Fibroblast of lung (primary cell): ENCODE measurements at regions not wholly inside any gene's neighbourhood (a gene's known extent, or its start where the extent isn't known, plus 50 kb on each side); places are given as distances from the start of the nearest gene placed in this dataset.

ENCODE experiments used
- EZH2 ChIP-seq: IDR thresholded peaks from 2 replicates; pipeline ENCODE4 v1.5.1; 2012; ENCODE audit warnings: low read length, control low read depth, mild to moderate bottlenecking; ENCODE audit errors: missing control alignments
- TF ChIP-seq, protein P1 (sequence below), 2 donors: IDR thresholded peaks in 1 of 2; conservative IDR thresholded peaks in 1 of 2; 1 replicate in 1 of 2; 2 replicates in 1 of 2; pipeline ENCODE4 v1.5.1; 2011 to 2012; ENCODE audit warnings: low read length in 2 of 2, control low read depth in 1 of 2, inconsistent platforms in 1 of 2, low read depth in 1 of 2, mild to moderate bottlenecking in 1 of 2

DNA sequence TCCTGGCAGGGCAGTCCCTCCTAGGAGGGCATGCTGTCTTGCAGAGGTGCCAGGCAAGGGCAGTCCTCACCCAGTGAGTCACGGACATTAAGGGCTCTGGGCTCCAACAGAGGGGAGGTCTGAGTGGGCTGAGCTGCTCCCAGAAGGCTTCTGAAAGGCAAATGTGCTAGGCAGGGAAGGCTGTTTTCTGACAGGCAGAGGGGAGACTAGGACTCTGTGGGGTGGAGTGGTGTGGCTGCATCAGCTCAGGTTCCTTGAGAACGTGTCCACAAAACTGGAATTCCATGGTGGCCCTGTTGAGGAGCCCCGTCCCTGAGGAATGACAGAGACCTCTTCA lies 283.5 kb downstream of the MYCN start:
- TF ChIP-seq, protein P1, sequence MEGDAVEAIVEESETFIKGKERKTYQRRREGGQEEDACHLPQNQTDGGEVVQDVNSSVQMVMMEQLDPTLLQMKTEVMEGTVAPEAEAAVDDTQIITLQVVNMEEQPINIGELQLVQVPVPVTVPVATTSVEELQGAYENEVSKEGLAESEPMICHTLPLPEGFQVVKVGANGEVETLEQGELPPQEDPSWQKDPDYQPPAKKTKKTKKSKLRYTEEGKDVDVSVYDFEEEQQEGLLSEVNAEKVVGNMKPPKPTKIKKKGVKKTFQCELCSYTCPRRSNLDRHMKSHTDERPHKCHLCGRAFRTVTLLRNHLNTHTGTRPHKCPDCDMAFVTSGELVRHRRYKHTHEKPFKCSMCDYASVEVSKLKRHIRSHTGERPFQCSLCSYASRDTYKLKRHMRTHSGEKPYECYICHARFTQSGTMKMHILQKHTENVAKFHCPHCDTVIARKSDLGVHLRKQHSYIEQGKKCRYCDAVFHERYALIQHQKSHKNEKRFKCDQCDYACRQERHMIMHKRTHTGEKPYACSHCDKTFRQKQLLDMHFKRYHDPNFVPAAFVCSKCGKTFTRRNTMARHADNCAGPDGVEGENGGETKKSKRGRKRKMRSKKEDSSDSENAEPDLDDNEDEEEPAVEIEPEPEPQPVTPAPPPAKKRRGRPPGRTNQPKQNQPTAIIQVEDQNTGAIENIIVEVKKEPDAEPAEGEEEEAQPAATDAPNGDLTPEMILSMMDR (conservative IDR thresholded peaks at IDR 0.05 in 1 of 2, IDR thresholded peaks at IDR 0.05 in 1 of 2; ENCODE audit: low read depth in 1 of 2, low read length in 2 of 2) = no peak
- TF ChIP-seq EZH2 = no peak
